Heart left ventricle (tissue), 16 donors: ENCODE measurements at regions not wholly inside any gene's neighbourhood (a gene's known extent, or its start where the extent isn't known, plus 50 kb on each side); places are given as distances from the start of the nearest gene placed in this dataset.

Experiments used
- ATAC-seq, 4 donors: fragments of 200-7000 bp; cut with Tn5 transposase; one replicate each; pipeline ENCODE4 v1.9.1; 2020 to 2022; ENCODE audit warnings: moderate library complexity in 4 of 4, mild to moderate bottlenecking in 3 of 4, moderate number of reproducible peaks in 1 of 4
- DNase-seq, 5 donors: peaks; one replicate each; pipeline ENCODE4 v3.0.0-alpha.2; 2020
- H3K27ac ChIP-seq, 12 donors: fragments of 200-600 bp; sonication (generic) in 4 of 12; one replicate each; pipeline versions ENCODE4 v1.5.0 to v1.8.0; 2016 to 2022; ENCODE audit warnings: mild to moderate bottlenecking in 2 of 12
- H3K27me3 ChIP-seq, 9 donors: fragments of 200-600 bp; sonication (generic) in 2 of 9; one replicate each; pipeline versions ENCODE4 v1.5.1 to v1.8.0; 2016 to 2022; ENCODE audit warnings: mild to moderate bottlenecking in 3 of 9
- H3K36me3 ChIP-seq, 9 donors: fragments of 200-600 bp; sonication (generic) in 2 of 9; one replicate each; pipeline versions ENCODE4 v1.5.0 to v1.8.0; 2018 to 2022; ENCODE audit warnings: mild to moderate bottlenecking in 2 of 9
- H3K4me1 ChIP-seq, 12 donors: fragments of 200-600 bp; sonication (generic) in 4 of 12; one replicate each; pipeline versions ENCODE4 v1.5.0 to v1.8.0; 2016 to 2022; ENCODE audit warnings: mild to moderate bottlenecking in 3 of 12
- H3K4me3 ChIP-seq, 12 donors: fragments of 200-600 bp; sonication (generic) in 4 of 12; one replicate each; pipeline versions ENCODE4 v1.5.0 to v1.8.0; 2017 to 2022; ENCODE audit warnings: mild to moderate bottlenecking in 9 of 12, moderate library complexity in 4 of 12
- H3K9me3 ChIP-seq, 12 donors: fragments of 200-600 bp; sonication (generic) in 4 of 12; one replicate each; pipeline versions ENCODE4 v1.5.0 to v1.8.0; 2016 to 2022; ENCODE audit warnings: mild to moderate bottlenecking in 1 of 12
- POLR2A ChIP-seq, 2 donors: fragments of 450-650 bp; IDR thresholded peaks; one replicate each; pipeline ENCODE4 v1.6.1; 2017; ENCODE audit warnings: antibody characterized with exemption in 2 of 2, mild to moderate bottlenecking in 2 of 2, moderate library complexity in 2 of 2
- WGBS, 4 donors: extraction: QIAGEN DNeasy Blood & Tissue Kit in 2 of 4; methylation state at CpG; one replicate each; pipeline versions ENCODE4 v1.1.5 to v1.1.7; 2013 to 2018; 5-methylcytosine and 5-hydroxymethylcytosine counted together
- intact Hi-C, 10 donors: fragments of 100-400 bp; cut with DNase I; formaldehyde crosslinking; loops; one replicate each; pipeline versions ENCODE4 v1.11.1 to v1.14.2; 2022
- TF ChIP-seq, protein P1 (sequence below), 12 donors: fragments of 200-600 bp; sonication (generic) in 4 of 12; IDR thresholded peaks; one replicate each; pipeline versions ENCODE4 v1.5.0 to v1.8.0; 2018 to 2022; ENCODE audit warnings: antibody characterized with exemption in 12 of 12, mild to moderate bottlenecking in 5 of 12
- donor health status: ischemic (EF 13 %, LVEDD 7.1; RV severe dilation, severe dysfunction).
- donor health status: healthy with polysubstance abuse.
- donor health status: DM: no; HTN: yes; CAD: no.
- donor health status: DM: no; HTN: no; CAD: no.
- donor health status: ischemic (EF 25% LVEDD 6.9; RV normal size, moderate dysfunction).
- donor health status: ischemic (EF 25% LVEDD 5.7; RV mildly dilated, moderate dysfunction).
- donor health status: healthy.
- donor health status: DM: yes; HTN: yes; CAD: no.
- donor health status: ischemic (EF 35%, LVEDD 5.7; RV mildly dilated, moderate dysfunction).
- donor health status: nonischemic (EF 11% LVEDD 7.7; RV severe dilation, severe dysfunction).
- donor health status: DM: yes; HTN: yes; CAD: no.
- donor health status: PGD.
- donor health status: ischemic (EF 29% LVEDD 5.4; RV normal size, mild dysfunction).
- donor health status: nonischemic (EF 23%, LVEDD 6.1; RV moderate dilation, normal function).

DNA sequence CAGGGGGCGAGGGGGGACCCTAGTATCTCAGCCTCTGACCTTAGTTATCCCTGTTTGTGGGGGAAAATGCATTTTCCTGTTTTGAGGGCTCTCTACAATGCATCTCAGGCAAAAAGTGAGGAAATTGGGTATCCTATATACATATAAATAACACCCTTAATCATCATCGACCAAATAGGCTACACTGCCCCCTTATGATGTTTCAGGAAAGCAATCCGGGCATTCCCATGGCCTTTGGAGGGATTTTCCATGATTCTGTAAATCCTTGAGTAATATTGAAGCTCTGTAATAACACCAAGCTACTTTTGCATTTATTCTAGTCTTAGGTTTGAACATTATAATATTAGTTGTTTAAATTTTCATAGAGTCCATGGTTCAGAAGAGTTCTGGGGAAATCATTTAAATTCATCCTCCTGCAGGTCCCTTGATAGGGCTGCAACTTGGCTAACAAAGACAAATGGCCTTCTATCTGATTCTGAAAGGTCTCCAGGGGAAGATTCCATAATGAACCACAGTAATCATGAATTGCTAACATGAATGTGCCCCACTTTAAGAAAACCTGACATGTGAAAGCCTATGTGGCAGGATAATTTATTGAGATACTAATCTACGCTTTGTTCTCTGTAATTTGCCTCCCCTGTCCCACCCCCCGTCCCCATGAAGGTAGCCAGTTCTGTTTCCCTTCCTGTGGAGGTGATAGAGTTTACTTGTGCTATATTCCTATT lies 91.5 kb upstream of the SCOC start:
- TF ChIP-seq, protein P1, sequence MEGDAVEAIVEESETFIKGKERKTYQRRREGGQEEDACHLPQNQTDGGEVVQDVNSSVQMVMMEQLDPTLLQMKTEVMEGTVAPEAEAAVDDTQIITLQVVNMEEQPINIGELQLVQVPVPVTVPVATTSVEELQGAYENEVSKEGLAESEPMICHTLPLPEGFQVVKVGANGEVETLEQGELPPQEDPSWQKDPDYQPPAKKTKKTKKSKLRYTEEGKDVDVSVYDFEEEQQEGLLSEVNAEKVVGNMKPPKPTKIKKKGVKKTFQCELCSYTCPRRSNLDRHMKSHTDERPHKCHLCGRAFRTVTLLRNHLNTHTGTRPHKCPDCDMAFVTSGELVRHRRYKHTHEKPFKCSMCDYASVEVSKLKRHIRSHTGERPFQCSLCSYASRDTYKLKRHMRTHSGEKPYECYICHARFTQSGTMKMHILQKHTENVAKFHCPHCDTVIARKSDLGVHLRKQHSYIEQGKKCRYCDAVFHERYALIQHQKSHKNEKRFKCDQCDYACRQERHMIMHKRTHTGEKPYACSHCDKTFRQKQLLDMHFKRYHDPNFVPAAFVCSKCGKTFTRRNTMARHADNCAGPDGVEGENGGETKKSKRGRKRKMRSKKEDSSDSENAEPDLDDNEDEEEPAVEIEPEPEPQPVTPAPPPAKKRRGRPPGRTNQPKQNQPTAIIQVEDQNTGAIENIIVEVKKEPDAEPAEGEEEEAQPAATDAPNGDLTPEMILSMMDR (IDR thresholded peaks at IDR 0.05), result peak in 1 of 12 donors; percentile 11
- TF ChIP-seq POLR2A (IDR thresholded peaks at IDR 0.05), result no peak
- 73 to 83% (median 79%) methylated on average over 5 of the region's 5 CpGs for WGBS, 4 donors
- intact Hi-C loops, result no loop called here
- H3K4me1 ChIP-seq, result no peaks in the 10 kb centered on the region
- H3K4me3 ChIP-seq, result no peak overlapping the region
- H3K27me3 ChIP-seq, result peaks cover 0 to 9% (median 0%) of the 10 kb centered on the region in 9 donors
- H3K36me3 ChIP-seq, result no peaks in the 10 kb centered on the region
- no peaks in the 10 kb centered on the region for H3K9me3 ChIP-seq
- DNase-seq, result no peak
- no peak for ATAC-seq
- no peak overlapping the region for H3K27ac ChIP-seq

DNA sequence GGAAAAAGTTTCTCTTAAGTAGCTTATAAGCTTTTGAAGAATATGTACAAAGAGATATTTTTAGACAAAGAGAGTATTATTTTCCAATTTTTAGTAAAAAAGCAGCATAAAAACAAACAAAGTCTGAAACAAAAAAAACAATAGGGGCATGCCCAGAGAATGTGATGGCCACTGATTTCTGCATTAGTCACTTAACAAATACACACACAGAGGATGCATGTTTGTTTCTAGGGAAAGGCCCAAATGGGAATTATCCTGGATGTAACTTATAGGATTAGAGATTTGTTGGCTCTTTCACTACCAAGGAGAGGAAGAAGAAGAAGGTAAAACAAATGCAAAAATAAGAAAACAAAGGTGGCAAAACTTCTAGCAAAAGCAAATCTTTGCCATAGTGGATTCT lies 95.9 kb upstream of the SCOC start:
- no peak overlapping the region for H3K4me3 ChIP-seq
- intact Hi-C loops, result no loop called here
- no peaks in the 10 kb centered on the region for H3K4me1 ChIP-seq
- no peak for DNase-seq
- H3K36me3 ChIP-seq, result no peaks in the 10 kb centered on the region
- TF ChIP-seq POLR2A (IDR thresholded peaks at IDR 0.05), result no peak
- TF ChIP-seq, protein P1 (IDR thresholded peaks at IDR 0.05), result no peak
- H3K27ac ChIP-seq, result no peak overlapping the region
- ATAC-seq, result no peak
- peaks cover 0 to 7% (median 0%) of the 10 kb centered on the region in 9 donors for H3K27me3 ChIP-seq
- no peaks in the 10 kb centered on the region for H3K9me3 ChIP-seq

DNA sequence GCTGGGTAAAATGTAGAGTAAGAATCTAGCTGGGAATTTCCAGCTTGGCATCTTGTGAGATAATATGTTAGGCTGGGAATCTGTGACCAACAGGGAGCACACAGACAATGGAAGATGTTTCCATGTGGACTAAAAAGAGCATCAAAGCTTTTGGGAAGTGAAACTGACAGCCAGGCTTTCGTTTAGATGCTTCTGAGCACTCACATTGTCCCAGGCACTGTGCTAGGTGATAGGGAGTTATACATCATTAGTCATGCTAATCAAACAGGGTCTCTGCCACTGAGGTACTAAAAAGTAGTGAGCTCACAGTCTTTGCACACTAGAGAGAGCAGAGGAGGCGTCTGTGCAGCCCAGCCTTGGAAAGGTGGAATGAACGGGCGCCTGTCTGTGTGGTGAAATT lies 101.9 kb upstream of the SCOC start:
- no peak overlapping the region for H3K27ac ChIP-seq
- H3K9me3 ChIP-seq, result no peaks in the 10 kb centered on the region
- H3K36me3 ChIP-seq, result no peaks in the 10 kb centered on the region
- TF ChIP-seq, protein P1 (IDR thresholded peaks at IDR 0.05), result no peak
- TF ChIP-seq POLR2A (IDR thresholded peaks at IDR 0.05), result no peak
- intact Hi-C loops, result no loop called here
- H3K4me1 ChIP-seq, result peaks cover 0 to 6% (median 0%) of the 10 kb centered on the region in 12 donors
- DNase-seq (no peak), ATAC-seq (no peak)
- no peaks in the 10 kb centered on the region for H3K27me3 ChIP-seq
- 89 to 94% (median 92%) methylated on average over 4 of the region's 4 CpGs for WGBS, 4 donors
- no peak overlapping the region for H3K4me3 ChIP-seq

DNA sequence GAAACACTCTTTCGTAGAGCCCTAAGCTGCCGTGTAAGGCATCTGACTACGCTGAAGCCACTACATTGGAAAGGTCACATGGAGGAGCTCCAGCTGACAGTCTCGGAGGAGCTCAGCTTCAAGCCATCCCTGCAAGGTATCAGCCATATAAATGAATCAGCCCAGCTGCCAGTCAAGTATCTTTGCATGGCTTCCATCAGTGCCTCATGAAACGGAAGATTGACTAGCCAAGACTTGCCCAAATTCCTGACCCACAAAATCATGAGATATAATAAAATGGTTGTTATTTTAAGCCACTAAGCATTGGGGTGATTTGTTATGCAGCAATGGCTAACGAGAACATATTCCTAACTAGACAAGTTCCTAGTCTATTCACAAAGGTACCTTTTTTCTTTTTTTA lies 104.1 kb upstream of the SCOC start:
- Histone ChIP-seq H3K9me3 (no peaks in the 10 kb centered on the region), H3K36me3 (no peaks in the 10 kb centered on the region), H3K4me3 (no peak overlapping the region), H3K27me3 (no peaks in the 10 kb centered on the region), H3K27ac (no peak overlapping the region), H3K4me1 (peaks cover 0 to 6% (median 0%) of the 10 kb centered on the region in 12 donors)
- intact Hi-C loops, result loop anchor here in 1 of 10 donors (10.0 kb wide), 1 partner anchor 55 kb away; no protein-coding TSS in a partner anchor
- 87 to 97% (median 96%) methylated on average over 6 of the region's 6 CpGs for WGBS, 4 donors
- TF ChIP-seq, protein P1 (IDR thresholded peaks at IDR 0.05), result no peak
- no peak for TF ChIP-seq POLR2A (IDR thresholded peaks at IDR 0.05)
- ATAC-seq (no peak), DNase-seq (no peak)
